Loucy (cell line): ENCODE measurements at regions not wholly inside any gene's neighbourhood (a gene's known extent, or its start where the extent isn't known, plus 50 kb on each side); places are given as distances from the start of the nearest gene placed in this dataset.

Experiments used
- CTCF ChIP-seq: fragments of 200-600 bp; sonication (generic); conservative IDR thresholded peaks from 2 replicates; pipeline ENCODE4 v1.5.1; 2014; ENCODE audit warnings: mild to moderate bottlenecking, antibody characterized with exemption, low read length
- EZH2phosphoT487 ChIP-seq: fragments of 200-600 bp; IDR thresholded peaks from 2 replicates; pipeline ENCODE4 v1.6.1; 2018; ENCODE audit warnings: antibody characterized with exemption, mild to moderate bottlenecking, moderate library complexity, borderline replicate concordance

GRCh38 chr6:12533586-12533985 lies 183.0 kb upstream of the PHACTR1 start:
- TF ChIP-seq CTCF (no peak), EZH2phosphoT487 (no peak)
